Coronary artery (tissue), 2 donors: ENCODE measurements at regions not wholly inside any gene's neighbourhood (a gene's known extent, or its start where the extent isn't known, plus 50 kb on each side); places are given as distances from the start of the nearest gene placed in this dataset.

Experiments used
- DNase-seq: peaks from one replicate; pipeline ENCODE4 v3.0.0-alpha.2; 2017; ENCODE audit warnings: low spot score
- H3K27ac ChIP-seq, 2 donors: fragments of 200-600 bp; sonication (generic); one replicate each; pipeline ENCODE4 v1.5.1; 2016 to 2019
- H3K4me3 ChIP-seq: fragments of 200-600 bp; sonication (generic); 2 replicates; pipeline ENCODE4 v1.5.1; 2016; ENCODE audit warnings: mild to moderate bottlenecking, moderate library complexity
- TF ChIP-seq, protein P1 (sequence below): fragments of 200-600 bp; sonication (generic); IDR thresholded peaks from one replicate; pipeline ENCODE4 v1.5.1; 2019; ENCODE audit warnings: antibody characterized with exemption

GRCh38 chr4:10184041-10184440 is 67.4 kb upstream of the WDR1 start:
- DNase-seq: no peak
- TF ChIP-seq, protein P1, sequence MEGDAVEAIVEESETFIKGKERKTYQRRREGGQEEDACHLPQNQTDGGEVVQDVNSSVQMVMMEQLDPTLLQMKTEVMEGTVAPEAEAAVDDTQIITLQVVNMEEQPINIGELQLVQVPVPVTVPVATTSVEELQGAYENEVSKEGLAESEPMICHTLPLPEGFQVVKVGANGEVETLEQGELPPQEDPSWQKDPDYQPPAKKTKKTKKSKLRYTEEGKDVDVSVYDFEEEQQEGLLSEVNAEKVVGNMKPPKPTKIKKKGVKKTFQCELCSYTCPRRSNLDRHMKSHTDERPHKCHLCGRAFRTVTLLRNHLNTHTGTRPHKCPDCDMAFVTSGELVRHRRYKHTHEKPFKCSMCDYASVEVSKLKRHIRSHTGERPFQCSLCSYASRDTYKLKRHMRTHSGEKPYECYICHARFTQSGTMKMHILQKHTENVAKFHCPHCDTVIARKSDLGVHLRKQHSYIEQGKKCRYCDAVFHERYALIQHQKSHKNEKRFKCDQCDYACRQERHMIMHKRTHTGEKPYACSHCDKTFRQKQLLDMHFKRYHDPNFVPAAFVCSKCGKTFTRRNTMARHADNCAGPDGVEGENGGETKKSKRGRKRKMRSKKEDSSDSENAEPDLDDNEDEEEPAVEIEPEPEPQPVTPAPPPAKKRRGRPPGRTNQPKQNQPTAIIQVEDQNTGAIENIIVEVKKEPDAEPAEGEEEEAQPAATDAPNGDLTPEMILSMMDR: no peak
- Histone ChIP-seq H3K4me3 (no peak overlapping the region), H3K27ac (no peak overlapping the region)

- Histone ChIP-seq H3K4me3 (no peak overlapping the region), H3K27ac (no peak overlapping the region)
- TF ChIP-seq, protein P1: no peak
- DNase-seq: no peak
Observed at GRCh38 chr4:10183462-10183861, 66.9 kb upstream of the WDR1 start.

GRCh38 chr4:10182446-10183424 is 66.1 kb upstream of the WDR1 start:
- DNase-seq: no peak
- no peak overlapping the region for H3K27ac ChIP-seq

GRCh38 chr4:10181745-10182445 is 65.3 kb upstream of the WDR1 start:
- Histone ChIP-seq H3K27ac (no peak overlapping the region), H3K4me3 (no peak overlapping the region)
- no peak for DNase-seq
- TF ChIP-seq, protein P1: no peak

More at GRCh38 chr4:10182446-10183424, 66.1 kb upstream of the WDR1 start:
- TF ChIP-seq, protein P1: no peak
- no peak overlapping the region for H3K4me3 ChIP-seq

DNA sequence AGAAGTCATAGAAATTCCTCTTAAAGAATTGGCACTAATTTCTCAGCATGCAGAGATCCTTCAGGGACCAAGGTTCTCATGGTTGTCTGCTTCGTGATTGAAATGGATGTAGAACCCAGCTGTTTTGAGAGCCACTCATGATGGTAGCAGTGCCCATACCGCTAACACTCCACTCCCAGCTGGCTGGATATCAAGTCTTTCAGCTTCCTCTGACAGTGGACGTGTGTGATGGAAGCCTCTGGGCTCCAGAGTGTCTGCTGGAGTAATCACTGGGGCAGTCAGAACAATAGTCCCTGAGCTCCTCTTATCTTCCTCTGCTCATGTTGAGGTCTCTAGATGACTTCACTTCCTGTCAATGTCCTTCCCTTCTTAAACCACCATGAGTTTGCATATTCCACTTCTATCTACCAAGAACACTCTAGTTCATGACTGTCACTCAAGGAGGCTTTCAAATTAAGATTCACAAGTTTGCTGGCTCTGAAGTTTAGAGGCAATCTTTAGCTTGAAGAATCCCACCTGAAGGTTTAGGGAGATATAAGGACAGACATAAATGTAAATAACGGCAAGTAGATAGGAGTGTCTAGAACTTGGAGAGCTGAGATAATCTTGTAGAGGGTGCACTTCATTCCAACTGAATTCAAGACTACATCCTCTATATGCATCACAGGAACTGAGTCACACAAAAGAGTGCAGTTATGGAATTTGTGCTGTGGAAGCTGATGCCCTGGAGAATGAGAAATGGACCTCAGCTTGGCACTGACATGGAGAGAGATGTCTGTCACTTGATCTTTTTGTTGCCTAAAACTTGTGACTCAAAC is 64.5 kb upstream of the WDR1 start:
- Histone ChIP-seq H3K4me3 (no peak overlapping the region), H3K27ac (no peak overlapping the region)
- no peak for DNase-seq
- TF ChIP-seq, protein P1: no peak

DNA sequence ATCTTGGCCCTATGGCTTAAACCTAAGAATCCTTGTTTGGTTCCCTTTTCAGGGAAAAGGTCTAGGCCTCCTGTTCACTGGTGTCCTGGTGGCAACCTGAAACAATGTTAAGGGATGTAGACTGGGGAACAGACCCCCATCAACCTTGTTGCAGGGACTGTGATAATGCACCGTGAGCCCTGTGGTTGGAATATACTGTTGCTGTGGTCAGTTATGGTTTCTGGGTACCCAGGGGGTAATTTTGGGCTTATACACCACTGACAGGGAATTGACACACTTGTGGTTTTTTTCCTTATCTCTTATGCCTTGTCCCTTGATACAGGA is 64.0 kb upstream of the WDR1 start:
- TF ChIP-seq, protein P1: no peak
- DNase-seq: no peak
- Histone ChIP-seq H3K4me3 (no peak overlapping the region), H3K27ac (no peak overlapping the region)
